HepG2 (cell line): ENCODE measurements at regions not wholly inside any gene's neighbourhood (a gene's known extent, or its start where the extent isn't known, plus 50 kb on each side); places are given as distances from the start of the nearest gene placed in this dataset.

Experiments
- HNF4G ChIP-seq, 2 experiments: sonication (generic) in 1 of 2; formaldehyde crosslinking in 1 of 2; IDR thresholded peaks; 2 replicates each; pipeline versions ENCODE4 v1.4.0 to v1.6.1; 2011 to 2020; ENCODE audit warnings: borderline replicate concordance in 2 of 2, low read depth in 2 of 2, mild to moderate bottlenecking in 2 of 2, low read length in 1 of 2, missing genetic modification reagents in 1 of 2, moderate library complexity in 1 of 2
- NPAS2 ChIP-seq: sonication (generic); formaldehyde crosslinking; IDR thresholded peaks from 2 replicates; pipeline ENCODE4 v1.8.0; 2022; ENCODE audit warnings: mild to moderate bottlenecking, missing genetic modification reagents, borderline replicate concordance
- TBP ChIP-seq: sonication (generic); formaldehyde crosslinking; IDR thresholded peaks from 2 replicates; pipeline ENCODE4 v1.5.0; 2020; ENCODE audit warnings: missing genetic modification reagents
- ZNF282 ChIP-seq: fragments of 450-650 bp; IDR thresholded peaks from 2 replicates; pipeline ENCODE4 v1.6.1; 2018; ENCODE audit not compliant: partially characterized antibody
- ZNF772 ChIP-seq: sonication (generic); formaldehyde crosslinking; IDR thresholded peaks from 2 replicates; pipeline ENCODE4 v1.5.0; 2020; ENCODE audit warnings: mild to moderate bottlenecking, missing genetic modification reagents

DNA sequence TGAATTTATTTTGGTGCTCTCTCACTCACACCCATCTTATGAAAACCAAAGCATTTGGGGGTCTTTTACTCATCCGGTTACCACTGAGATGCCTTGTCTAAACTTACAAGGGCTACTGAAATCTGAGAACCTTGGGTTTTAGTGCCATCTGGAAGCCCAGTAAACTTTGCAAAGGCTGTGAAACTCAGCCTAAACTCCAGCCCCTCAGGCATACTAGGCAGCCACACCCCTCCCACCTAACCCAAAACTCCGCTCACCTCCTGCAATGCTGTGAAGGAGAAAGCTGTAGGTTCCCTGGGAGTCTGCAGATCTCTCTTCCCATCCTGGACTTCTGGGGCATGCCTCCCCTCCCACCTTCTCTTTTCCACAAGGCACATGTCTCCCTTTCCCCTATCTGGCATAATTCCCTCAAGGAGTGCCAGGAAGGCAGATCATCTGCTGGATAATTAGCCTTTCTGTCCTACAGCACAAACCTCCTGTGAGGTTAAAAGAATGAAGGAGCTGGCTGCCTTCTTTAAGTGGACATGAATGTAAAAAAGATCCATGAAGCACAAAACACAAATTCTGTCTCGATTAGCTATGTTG lies 71.5 kb upstream of the ANXA1 start:
- TF ChIP-seq NPAS2 (CRISPR knock-in tag) (no peak), TBP (no peak), HNF4G (IDR thresholded peaks at IDR 0.05; ENCODE audit: borderline replicate concordance, low read depth, low read length) (no peak), HNF4G (CRISPR knock-in tag; IDR thresholded peaks at IDR 0.05; ENCODE audit: borderline replicate concordance, low read depth) (no peak), ZNF282 (no peak), ZNF772 (CRISPR knock-in tag) (no peak)
